GM12891 (cell line): ENCODE measurements at regions not wholly inside any gene's neighbourhood (a gene's known extent, or its start where the extent isn't known, plus 50 kb on each side); places are given as distances from the start of the nearest gene placed in this dataset.

ENCODE experiments used
- PAX5 ChIP-seq: IDR thresholded peaks from 2 replicates; pipeline ENCODE4 v1.6.1; 2011; ENCODE audit warnings: low read length, moderate library complexity, mild to moderate bottlenecking; ENCODE audit not compliant: insufficient read depth, severe bottlenecking
- POLR2A ChIP-seq: IDR thresholded peaks from 2 replicates; pipeline ENCODE4 v1.6.1; 2011; ENCODE audit warnings: low read depth, low read length, control low read depth
- POLR2AphosphoS5 ChIP-seq: IDR thresholded peaks from 2 replicates; pipeline ENCODE4 v1.6.1; 2011; ENCODE audit warnings: low read depth, low read length, control low read depth
- TAF1 ChIP-seq: IDR thresholded peaks from 2 replicates; pipeline ENCODE4 v1.6.1; 2011; ENCODE audit warnings: low read depth, low read length, control low read depth

DNA sequence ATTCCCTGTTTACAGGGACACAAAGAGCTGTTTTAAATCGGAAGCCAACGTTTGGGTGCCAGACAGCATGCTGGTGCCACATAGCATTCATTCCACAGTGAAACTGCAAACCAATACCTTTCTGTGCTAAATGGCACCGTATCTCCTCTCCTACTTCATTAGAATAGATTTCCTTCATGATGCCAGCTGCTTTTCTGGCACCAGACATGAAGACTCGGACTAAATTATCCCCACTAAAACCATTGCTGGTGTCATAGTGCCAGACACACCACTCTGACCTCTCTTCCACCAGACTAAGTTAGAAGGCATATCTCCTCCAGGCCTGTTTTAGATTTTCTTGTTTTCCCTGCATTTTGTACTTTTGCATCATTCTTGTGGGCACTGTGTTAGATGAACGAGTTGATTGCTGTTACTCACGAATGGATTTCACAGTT, 155.1 kb downstream of the ETV1 start:
- TF ChIP-seq POLR2A (no peak), PAX5 (no peak), POLR2AphosphoS5 (no peak), TAF1 (no peak)
